HG03045 (cell line): ENCODE measurements at regions not wholly inside any gene's neighbourhood (a gene's known extent, or its start where the extent isn't known, plus 50 kb on each side); places are given as distances from the start of the nearest gene placed in this dataset.
"Not testable (repeated sequence)": the region's sequence is repeated elsewhere in the genome, so short reads cannot be mapped to it uniquely, and the experiment has no call there.

Experiments used
- ATAC-seq: cut with Tn5 transposase; IDR thresholded peaks from one replicate; pipeline ENCODE4 v1.9.1; 2021; ENCODE audit warnings: mild to moderate bottlenecking, moderate library complexity; ENCODE audit not compliant: unreplicated experiment

GRCh38 chr3:194031867-194032635, 103.9 kb upstream of the HES1 start:
- no peak for ATAC-seq

- ATAC-seq, result no peak
Measured at GRCh38 chr3:194032828-194033435, 103.0 kb upstream of the HES1 start.

GRCh38 chr3:194034346-194035336, 101.3 kb upstream of the HES1 start:
- no peak for ATAC-seq

- ATAC-seq, result no peak
Measured at GRCh38 chr3:194035406-194036138, 100.4 kb upstream of the HES1 start.

- ATAC-seq, result no peak
Measured at GRCh38 chr3:194036842-194037241, 99.1 kb upstream of the HES1 start.

- ATAC-seq, result not testable (repeated sequence)
Measured at GRCh38 chr3:194038346-194038745, 97.6 kb upstream of the HES1 start.

GRCh38 chr3:194038960-194039359, 97.0 kb upstream of the HES1 start:
- no peak for ATAC-seq

- ATAC-seq, result no peak
Measured at GRCh38 chr3:194040516-194041273, 95.3 kb upstream of the HES1 start.

- ATAC-seq, result no peak
Measured at GRCh38 chr3:194042927-194043326, 93.0 kb upstream of the HES1 start.

GRCh38 chr3:194043516-194043915, 92.4 kb upstream of the HES1 start:
- no peak for ATAC-seq

- ATAC-seq, result no peak
Measured at GRCh38 chr3:194045289-194045688, 90.7 kb upstream of the HES1 start.

- ATAC-seq, result no peak
Measured at GRCh38 chr3:194045919-194046318, 90.0 kb upstream of the HES1 start.

GRCh38 chr3:194046531-194046930, 89.4 kb upstream of the HES1 start:
- no peak for ATAC-seq

GRCh38 chr3:194046995-194047645, 88.8 kb upstream of the HES1 start:
- no peak for ATAC-seq

GRCh38 chr3:194049394-194049793, 86.6 kb upstream of the HES1 start:
- ATAC-seq, result no peak

GRCh38 chr3:194050782-194051320, 85.1 kb upstream of the HES1 start:
- no peak for ATAC-seq

- ATAC-seq, result no peak
Measured at GRCh38 chr3:194051366-194052149, 84.4 kb upstream of the HES1 start.

GRCh38 chr3:194053136-194053535, 82.8 kb upstream of the HES1 start:
- no peak for ATAC-seq
